Fibroblast of pulmonary artery (primary cell): ENCODE measurements at regions not wholly inside any gene's neighbourhood (a gene's known extent, or its start where the extent isn't known, plus 50 kb on each side); places are given as distances from the start of the nearest gene placed in this dataset.
A peak's percentile ranks its signal among the peaks of the same experiment; 100 is the strongest.

Experiments
- DNase-seq: peaks from one replicate; pipeline ENCODE4 v3.0.0-alpha.2; 2010; ENCODE audit warnings: low read depth
- H3K4me3 ChIP-seq: replicated peaks from 2 replicates; pipeline ENCODE4 v1.5.1; 2011; ENCODE audit warnings: low read depth, mild to moderate bottlenecking, control low read depth, low read length, moderate library complexity
- CTCF ChIP-seq: IDR thresholded peaks from 2 replicates; pipeline ENCODE4 v1.5.1; 2011; ENCODE audit warnings: mild to moderate bottlenecking, control low read depth, low read length, inconsistent platforms; ENCODE audit errors: missing control alignments

GRCh38 chr17:77372444-77373298, 231.9 kb downstream of the SEC14L1 start:
- no peak for TF ChIP-seq CTCF

GRCh38 chr17:77373299-77374169, 232.8 kb downstream of the SEC14L1 start:
- no peak for TF ChIP-seq CTCF
- H3K4me3 ChIP-seq = peak overlapping the region; percentile 82
- no peak for DNase-seq

More at GRCh38 chr17:77372444-77373298, 231.9 kb downstream of the SEC14L1 start:
- H3K4me3 ChIP-seq = peak overlapping the region; percentile 82
- DNase-seq = peak; percentile 84

GRCh38 chr17:77374170-77374936, 233.6 kb downstream of the SEC14L1 start:
- peak; percentile 36 for TF ChIP-seq CTCF
- peak overlapping the region; percentile 82 for H3K4me3 ChIP-seq
- DNase-seq = peak; percentile 92

GRCh38 chr17:77375108-77375916, 234.5 kb downstream of the SEC14L1 start:
- TF ChIP-seq CTCF = no peak
- DNase-seq = no peak
- H3K4me3 ChIP-seq = peak overlapping the region; percentile 82

- TF ChIP-seq CTCF = no peak
- peak; percentile 78 for DNase-seq
- H3K4me3 ChIP-seq = peak overlapping the region; percentile 82
Observed at GRCh38 chr17:77375917-77376651, 235.3 kb downstream of the SEC14L1 start.
